Esophagus muscularis mucosa (tissue), 4 donors: ENCODE measurements at regions not wholly inside any gene's neighbourhood (a gene's known extent, or its start where the extent isn't known, plus 50 kb on each side); places are given as distances from the start of the nearest gene placed in this dataset.

Source experiments
- CTCF ChIP-seq, 3 experiments: fragments of 200-600 bp in 2 of 3; fragments of 450-650 bp in 1 of 3; sonication (generic) in 2 of 3; IDR thresholded peaks; one replicate each; pipeline ENCODE4 v1.5.1; 2017 to 2019; ENCODE audit warnings: antibody characterized with exemption in 3 of 3, mild to moderate bottlenecking in 2 of 3, moderate library complexity in 1 of 3
- EP300 ChIP-seq: sonication (generic); formaldehyde crosslinking; IDR thresholded peaks from one replicate; pipeline ENCODE4 v1.6.1; 2017; ENCODE audit warnings: antibody characterized with exemption
- POLR2A ChIP-seq: fragments of 450-650 bp; IDR thresholded peaks from one replicate; pipeline ENCODE4 v1.6.1; 2017; ENCODE audit warnings: antibody characterized with exemption, moderate library complexity, mild to moderate bottlenecking, low read depth
- POLR2AphosphoS5 ChIP-seq, 2 donors: sonication (generic); formaldehyde crosslinking; IDR thresholded peaks; one replicate each; pipeline ENCODE4 v1.6.1; 2017; ENCODE audit warnings: antibody characterized with exemption in 2 of 2

GRCh38 chr2:53087262-53087873 is 680.2 kb upstream of the CHAC2 start:
- no peak for TF ChIP-seq CTCF (IDR thresholded peaks at IDR 0.05)
- no peak for TF ChIP-seq EP300
- TF ChIP-seq POLR2A = no peak
- TF ChIP-seq POLR2AphosphoS5 (IDR thresholded peaks at IDR 0.05) = no peak
